A549 (cell line): ENCODE measurements at regions not wholly inside any gene's neighbourhood (a gene's known extent, or its start where the extent isn't known, plus 50 kb on each side); places are given as distances from the start of the nearest gene placed in this dataset.

Experiments
- BHLHE40 ChIP-seq: IDR thresholded peaks from 2 replicates; pipeline ENCODE4 v1.6.1; 2012; ENCODE audit warnings: low read depth, low read length, inconsistent platforms
- CTCF ChIP-seq: fragments of >200 bp; sonication (Bioruptor Twin); formaldehyde crosslinking; IDR thresholded peaks from 3 replicates; pipeline ENCODE4 v1.5.1; 2016
- E2F6 ChIP-seq: IDR thresholded peaks from 2 replicates; pipeline ENCODE4 v1.6.1; 2012; ENCODE audit warnings: low read depth, borderline replicate concordance
- EP300 ChIP-seq, 2 experiments: fragments of >200 bp; sonication (Bioruptor Twin); formaldehyde crosslinking; IDR thresholded peaks; 2 replicates in 1 of 2; 3 replicates in 1 of 2; pipeline ENCODE4 v1.6.1; 2016 to 2017
- NR3C1 ChIP-seq: fragments of >200 bp; sonication (Bioruptor Twin); formaldehyde crosslinking; IDR thresholded peaks from 3 replicates; pipeline ENCODE4 v1.6.1; 2017
- RAD21 ChIP-seq, 2 experiments: fragments of >200 bp in 1 of 2; sonication (Bioruptor Twin) in 1 of 2; formaldehyde crosslinking in 1 of 2; IDR thresholded peaks in 1 of 2; conservative IDR thresholded peaks in 1 of 2; 2 replicates in 1 of 2; 3 replicates in 1 of 2; pipeline ENCODE4 v1.6.1; 2012 to 2018; ENCODE audit warnings: inconsistent platforms in 1 of 2

GRCh38 chr11:8315954-8316353 lies 52.3 kb upstream of the LMO1 start:
- TF ChIP-seq CTCF = no peak
- no peak for TF ChIP-seq BHLHE40
- no peak for TF ChIP-seq EP300 (IDR thresholded peaks at IDR 0.05)
- no peak for TF ChIP-seq RAD21 (conservative IDR thresholded peaks at IDR 0.05 in 1 of 2, IDR thresholded peaks at IDR 0.05 in 1 of 2)
- no peak for TF ChIP-seq NR3C1
- no peak for TF ChIP-seq E2F6
